Stimulated activated CD8-positive, alpha-beta memory T cell treated with anti-CD3 and anti-CD28 coated beads, Interleukin-4, amount 100 ng/mL, for 1 hour (primary cell): ENCODE measurements at regions not wholly inside any gene's neighbourhood (a gene's known extent, or its start where the extent isn't known, plus 50 kb on each side); places are given as distances from the start of the nearest gene placed in this dataset.
"Not testable (repeated sequence)": the region's sequence is repeated elsewhere in the genome, so short reads cannot be mapped to it uniquely, and the experiment has no call there.

Experiments
- DNase-seq, 2 donors: peaks; one replicate each; pipeline ENCODE4 v3.0.0-alpha.2; 2020; ENCODE audit warnings: low read depth in 2 of 2, low spot score in 1 of 2

DNA sequence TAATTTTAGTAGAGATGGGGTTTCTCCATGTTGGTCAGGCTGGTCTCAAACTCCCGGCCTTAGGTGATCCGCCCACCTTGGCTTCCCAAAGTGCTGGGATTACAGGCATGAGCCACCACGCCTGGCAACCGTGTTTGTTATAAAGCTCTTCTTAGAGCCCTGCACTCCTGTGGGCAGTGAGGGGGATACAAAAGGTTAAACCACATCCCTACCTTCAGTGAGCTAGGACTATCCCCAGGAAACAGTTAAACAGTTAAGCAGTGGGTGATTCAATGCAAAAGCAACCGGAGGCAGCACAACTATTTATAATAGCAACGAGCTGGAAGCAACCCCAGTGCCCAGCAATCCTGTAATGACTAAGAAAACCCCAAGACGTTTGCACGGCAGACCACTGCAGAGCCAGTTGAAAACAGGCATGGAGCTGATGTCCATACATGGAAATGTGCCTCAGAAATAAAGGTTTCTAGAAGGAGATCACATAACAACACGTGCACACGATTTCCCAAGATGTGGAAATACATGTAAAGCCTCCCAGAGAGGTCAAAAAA, 107.2 kb upstream of the LYZL2 start:
- DNase-seq = no peak

DNA sequence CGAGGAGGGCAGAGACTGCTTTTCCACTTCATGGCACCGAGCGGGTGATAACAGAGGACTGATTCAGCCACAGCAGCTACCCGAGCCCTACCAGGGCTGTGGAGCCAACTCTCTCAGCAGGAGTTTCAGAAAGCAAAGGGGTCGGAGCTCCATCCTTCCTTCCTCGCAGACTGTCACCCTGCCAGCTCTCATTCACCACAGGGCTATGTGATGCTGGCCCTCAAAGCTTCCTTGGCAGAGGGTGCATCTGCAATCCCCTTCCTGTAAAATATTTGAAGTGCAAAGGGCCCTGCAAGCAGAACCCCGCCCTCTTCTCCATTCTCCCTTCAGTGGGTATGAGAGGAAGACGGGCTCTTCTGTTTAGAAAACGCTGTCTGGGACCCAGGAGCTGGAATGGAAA, 105.3 kb upstream of the LYZL2 start:
- DNase-seq = no peak

DNA sequence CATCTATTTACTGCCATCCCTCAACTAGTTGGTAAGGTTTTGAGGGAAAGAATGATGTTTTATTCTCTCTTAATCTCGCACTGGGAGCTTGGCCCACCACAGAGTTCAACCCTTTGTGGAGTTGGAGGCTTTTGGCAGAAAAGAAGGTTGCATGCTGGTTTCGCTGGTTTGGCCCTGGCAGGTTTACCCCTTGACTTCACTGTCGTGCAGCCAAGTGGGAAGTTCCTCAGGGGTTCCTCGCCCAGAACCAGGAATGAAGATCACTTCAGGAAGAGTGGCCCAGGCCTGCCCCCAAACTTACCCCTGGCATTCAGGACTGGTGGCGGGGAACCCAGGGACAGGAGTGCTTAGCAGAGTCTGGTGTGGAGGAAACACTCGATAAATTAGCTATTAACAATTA, 103.1 kb upstream of the LYZL2 start:
- no peak for DNase-seq

DNA sequence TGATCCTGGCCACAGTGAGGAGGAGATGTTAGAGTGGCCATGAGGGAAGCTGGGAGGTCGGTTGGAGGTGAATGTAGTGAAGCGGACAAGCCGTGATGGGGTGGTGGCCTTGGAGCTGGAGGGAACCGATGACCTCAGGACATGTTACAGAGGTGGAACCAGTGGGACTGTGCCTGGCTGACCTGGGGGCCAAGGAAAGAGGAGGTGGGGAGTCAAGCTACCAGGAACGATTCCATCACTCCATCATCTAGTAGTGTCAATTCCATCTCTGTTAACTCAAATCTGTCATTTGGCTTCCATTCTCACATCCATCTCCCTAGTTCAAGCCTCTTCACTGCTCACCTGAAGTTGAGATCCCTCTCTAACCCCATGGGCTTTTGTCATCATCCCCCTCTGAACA, 102.4 kb upstream of the LYZL2 start:
- DNase-seq = no peak

DNA sequence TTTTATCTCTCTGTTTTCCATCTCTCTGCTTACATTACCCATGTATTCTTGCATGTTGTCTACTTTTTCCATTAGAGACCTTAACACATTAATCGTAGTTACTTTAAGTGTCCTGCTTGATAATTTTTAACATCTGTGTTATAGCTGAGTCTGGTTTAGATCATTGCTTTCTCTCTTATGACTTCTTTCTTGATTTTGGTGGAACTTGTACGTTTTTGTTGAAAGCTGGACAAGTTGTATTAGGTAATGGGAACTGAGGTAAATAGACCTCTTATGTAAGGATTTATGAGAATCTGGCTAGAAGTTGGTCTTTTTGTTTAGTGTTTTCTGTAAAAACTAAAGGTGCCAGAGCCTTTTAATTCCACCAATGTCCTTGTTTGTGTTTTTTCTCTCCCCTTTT, 100.8 kb upstream of the LYZL2 start:
- DNase-seq = no peak

DNA sequence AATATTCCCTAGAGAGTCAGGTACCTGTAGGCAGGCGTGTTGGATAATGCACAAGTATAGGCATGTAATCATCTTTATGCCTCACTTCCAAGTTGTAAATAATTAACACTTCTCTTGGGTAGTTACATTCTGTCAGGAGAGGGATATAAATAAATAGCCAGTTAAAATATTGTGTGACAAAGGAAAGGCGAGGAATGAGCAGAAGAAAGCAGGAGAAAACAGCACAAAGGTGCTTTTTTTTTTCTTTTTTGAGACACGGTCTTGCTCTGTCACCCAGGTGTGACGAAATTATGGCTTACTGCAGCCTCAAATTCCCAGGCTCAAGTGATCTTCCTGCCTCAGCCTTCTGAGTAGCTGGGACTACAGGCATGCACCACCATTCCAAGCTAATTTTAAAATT, 99.2 kb upstream of the LYZL2 start:
- DNase-seq = no peak

DNA sequence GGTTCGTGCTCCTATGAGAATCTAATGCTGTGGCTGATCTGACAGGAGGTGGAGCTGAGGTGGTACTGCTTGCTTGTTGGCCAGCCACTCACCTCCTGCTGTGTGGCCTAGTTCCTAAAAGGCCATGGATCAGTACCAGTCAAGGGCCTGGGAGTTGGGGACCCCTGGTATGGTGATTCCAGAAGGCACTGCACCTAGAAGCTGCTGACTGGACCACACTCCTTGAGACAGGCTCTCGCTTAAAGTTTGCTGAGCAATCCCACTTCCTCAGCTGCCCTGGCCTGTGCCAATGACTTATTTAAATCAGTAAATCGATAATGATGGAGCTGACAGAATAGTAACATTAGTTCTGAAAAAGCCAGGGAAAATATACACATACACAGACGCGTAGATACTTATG, 98.6 kb upstream of the LYZL2 start:
- no peak for DNase-seq

DNA sequence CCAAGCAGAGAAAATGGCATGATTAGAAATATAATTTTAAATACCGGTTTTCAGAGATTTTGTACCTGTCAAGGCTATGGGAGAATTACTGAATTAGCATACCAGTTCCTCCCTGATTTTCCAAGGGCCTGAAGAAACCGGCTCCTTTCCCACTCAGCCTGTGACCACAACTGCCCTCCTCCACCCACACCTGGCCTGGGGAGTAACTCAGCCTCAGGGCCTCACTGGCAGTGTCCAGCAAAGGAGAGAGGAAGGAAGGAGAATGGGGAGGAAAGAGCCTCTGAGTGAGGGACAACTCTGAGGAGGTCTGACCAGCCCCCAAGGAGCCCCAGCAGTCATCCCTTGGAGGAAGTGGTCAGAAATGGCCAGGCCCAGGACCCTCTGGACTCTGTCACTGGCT, 98.0 kb upstream of the LYZL2 start:
- no peak for DNase-seq

DNA sequence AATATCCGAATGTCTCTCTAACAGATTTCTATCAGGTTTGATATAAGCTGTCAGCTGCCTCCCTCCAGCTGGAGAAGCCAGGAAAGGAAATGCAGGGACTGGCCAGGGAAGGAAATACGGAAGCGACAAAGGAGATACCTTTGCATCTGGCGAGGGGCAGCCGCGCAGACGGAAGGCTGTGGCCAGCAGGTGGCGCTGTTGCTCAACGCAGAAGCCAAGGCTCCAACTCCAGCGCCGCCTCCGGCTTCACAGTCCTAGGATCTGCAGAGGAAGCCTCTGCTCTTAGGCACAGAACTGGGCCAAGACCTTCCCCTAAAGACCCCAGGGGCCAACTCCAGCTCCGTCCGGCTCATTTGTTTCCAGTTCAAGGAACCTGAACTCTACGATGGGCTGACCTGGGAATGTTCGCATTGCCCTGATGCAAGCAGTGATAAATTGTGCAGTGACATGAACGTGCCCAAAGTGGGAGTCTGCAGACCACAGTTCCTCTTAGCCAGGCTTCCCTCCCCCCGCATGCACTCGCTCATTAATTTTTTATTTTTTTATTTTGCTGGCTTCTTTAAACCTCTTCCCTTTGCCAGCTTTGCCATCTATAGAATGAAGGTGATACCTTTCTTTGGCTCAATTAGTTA, 97.3 kb upstream of the LYZL2 start:
- DNase-seq = peak; percentile 73 to 74

DNA sequence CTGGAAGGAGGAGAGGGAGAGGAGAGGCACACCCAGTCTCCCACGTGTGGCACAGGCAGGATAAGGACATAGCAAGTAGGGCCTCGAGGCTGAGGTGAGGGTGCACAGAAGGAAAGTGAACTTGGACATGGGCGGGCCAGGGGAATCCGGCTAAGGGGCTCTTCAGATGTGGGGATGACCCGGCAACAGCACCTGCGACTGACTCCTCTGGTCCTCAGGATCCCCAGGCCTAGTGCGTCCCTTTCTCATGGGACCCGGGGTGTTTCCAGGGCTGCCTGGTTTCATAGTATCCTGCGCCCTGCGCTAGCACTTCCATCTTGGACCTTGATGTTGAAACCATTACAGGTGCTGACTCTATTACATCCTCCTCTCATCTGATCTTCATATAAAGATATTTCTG, 96.1 kb upstream of the LYZL2 start:
- DNase-seq = no peak

DNA sequence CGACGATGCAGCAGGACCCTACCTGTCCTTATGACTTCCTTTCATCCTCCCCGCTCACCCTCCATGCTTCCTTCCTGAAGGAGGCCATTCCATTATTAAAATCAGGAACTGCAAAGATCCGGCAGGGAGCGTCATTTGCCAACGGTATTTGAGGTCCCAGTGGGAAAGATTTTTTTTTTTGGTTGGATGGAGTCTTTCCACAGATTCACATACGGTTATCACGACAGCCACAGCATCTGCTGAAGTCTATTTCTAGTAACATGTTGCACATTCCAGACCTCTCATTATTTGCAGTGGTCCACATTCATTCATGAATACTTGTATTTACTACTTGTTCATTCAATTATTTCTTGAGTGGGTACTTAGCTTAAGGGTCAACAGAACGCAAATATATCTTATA, 94.7 kb upstream of the LYZL2 start:
- DNase-seq = no peak

DNA sequence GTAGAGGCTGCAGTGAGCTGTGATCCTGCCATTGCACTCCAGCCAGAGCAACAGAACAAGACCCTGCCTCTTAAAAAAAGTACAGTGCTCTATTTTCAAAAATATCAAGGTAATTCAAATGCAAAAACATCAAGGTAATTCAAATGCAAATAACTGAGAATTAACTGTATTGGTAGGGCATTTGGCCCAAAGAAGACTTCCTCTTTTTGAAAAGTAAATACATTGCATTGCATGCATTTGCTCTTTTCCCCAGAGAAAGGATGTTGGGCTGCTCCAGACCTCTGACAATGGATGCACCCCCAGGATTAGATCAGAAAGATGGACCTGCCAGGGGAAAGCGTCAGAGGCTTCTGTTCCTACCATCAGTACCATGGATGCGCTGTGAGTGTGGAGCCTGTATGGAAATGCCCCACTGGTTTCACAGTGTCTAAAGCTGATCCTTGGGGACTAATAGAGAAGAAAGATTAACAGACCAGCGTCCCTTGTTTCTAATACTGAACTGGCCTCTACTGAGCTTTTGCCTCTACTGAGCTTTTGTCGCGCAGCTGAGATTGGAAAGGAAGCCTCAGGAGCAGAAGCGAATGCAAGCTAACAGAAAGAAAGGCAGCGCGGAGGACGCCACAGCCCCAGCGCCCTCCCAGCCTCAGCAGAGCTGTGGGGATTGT, 93.5 kb upstream of the LYZL2 start:
- DNase-seq = no peak

DNA sequence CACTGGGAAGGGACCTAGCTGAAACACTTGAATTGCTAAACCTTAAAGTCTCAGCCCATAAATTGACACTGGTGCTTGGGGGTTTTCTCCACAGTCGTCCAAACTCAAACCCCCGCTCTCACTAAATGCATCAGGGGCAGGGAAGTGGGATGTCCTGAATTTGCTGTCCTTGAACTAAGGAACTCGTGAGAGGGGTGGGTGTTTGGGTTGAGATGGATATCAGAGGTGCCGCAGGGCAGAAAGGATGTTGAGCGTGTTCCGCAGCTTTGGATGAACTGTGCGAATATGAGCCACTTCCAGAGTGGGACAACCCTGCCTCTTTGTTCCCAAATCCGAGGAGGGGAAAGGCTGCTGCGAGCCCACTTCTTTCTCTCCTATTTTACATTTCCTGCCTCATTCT, 90.3 kb upstream of the LYZL2 start:
- no peak for DNase-seq

DNA sequence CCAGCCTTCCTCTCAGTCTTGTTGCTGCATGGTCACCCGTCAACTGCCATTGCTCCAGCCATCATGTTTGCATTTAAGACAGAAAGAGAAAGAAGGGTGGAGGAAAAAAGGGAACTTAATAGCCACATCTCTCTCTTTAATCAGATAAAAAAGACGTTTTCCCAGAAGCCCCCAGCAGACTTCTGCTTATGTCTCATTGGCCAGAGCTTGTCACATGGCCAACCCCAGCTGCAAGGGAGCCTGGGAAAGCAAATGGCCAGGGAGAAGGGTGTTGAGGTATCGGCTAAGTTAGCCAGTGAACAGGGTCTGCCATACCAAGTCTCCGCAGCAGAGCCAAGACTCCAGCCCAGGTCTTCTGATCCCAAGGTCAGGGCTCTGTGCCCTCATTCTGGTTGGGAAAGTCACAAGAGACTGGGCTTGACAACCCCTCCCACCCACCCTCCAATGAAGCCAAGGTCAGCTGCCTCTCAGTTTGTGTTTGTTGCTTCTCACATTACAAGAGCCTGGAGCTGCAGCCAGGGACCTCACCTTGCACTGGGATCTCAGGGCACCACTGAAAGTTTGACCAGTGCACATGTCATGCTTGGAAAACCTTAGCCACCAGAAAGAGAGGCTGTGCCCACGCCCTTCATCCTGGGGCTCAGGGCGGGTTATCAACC, 80.3 kb upstream of the LYZL2 start:
- no peak for DNase-seq

DNA sequence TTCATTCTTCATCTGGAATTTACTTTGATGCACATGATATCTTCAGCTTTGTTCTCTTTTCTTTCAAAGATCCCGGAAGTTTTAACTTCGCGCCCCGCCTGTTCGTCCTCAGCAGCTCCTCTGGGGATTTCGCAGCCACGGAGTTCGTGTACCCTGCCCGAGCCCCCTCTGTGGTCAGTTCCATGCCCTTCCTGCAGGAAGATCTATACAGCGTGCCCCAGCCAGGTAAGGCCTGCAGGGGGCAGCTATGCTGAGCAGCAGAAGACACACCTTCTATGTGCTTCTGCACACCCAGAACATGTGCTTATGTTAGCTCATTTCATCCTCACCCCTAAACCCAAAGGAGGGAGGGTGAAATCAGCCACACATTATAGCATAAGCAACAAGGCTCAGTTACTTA, 79.7 kb upstream of the LYZL2 start:
- no peak for DNase-seq

DNA sequence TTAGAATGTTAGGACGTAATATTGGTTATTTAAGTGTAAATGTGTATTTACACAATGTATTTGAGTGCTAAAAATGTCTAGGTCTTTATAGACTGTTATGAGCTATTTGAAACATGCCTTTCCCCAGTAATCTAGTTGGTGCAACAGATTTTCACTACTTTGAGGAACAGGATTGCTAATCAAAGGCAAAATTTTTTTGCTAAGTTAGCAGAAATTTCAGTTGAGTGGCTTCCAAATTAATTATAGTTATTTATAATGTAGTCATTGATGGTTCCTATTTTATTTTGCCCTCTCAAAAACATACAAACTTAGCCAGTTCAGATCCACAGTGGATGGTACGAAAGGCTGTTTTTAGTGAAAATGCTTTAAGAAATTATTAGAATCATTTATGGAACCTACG, 78.7 kb upstream of the LYZL2 start:
- DNase-seq = no peak

DNA sequence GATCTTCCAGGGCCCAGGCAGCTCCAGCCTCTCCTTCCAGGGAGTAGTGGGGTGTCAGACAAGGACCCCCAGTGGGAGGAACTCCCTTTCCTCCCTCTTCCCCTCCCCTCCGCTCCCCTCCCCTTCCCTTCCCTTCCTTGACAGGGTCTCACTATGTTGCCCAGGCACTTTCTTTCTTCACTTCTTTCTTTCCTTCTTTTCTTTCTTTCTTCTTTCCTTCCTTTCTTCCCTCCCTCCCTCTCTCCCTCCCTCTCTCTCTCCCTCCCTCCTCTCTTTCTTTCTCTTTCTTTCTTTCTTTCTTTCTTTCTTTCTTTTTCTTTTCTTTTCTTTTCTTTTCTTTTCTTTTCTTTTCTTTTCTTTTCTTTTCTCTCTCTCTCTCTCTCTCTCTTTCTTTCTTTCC, 76.6 kb upstream of the LYZL2 start:
- DNase-seq = not testable (repeated sequence)

DNA sequence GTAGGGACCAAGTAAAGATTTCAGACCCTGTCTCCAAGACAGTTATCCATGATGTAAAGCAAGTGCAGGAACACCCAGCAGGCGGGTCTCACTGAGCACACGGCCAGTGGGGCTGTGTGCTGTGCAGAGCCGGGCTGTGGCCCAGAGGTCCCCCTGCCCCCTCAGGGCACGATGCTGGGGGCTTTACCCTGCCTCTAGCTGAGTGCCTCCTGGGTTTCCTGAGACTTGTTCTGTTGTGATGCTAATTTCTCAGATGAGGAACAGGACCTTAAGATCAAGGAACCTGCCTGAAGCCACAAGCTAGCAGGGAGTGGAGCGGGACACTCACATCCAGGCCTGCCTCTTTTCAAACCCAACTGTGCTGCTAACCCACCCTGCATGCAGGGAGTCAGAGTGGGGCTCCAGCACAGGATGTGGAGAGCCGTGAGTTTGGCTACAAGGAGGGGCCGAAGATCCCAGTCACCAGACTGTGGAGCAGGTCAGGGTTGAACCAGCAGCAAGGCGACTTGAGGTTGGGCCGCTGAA, 76.1 kb upstream of the LYZL2 start:
- no peak for DNase-seq

DNA sequence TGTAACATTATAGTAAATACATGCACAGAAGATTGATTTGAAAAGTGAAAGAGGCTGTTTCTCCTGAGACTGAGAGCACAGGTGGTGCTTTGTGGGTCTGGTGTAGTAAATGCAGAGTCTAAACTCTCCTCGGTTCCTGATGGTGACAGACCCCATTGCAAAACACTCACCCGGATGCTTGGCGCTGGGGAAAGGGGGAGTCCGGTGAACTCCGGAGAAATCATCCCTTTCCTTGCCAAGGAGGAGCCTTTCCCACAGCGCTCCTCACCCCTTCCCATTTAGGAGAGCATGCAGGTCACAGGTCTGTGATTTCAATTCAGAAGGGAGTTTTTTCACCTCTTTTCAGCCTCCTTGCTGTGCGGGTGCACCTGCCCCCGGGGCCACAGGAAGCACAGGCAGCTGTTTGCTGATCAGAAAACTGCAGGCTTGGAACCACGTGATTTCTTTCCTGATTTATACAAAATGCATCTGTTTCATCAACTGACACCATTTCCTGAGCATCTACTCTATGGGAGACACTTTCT, 75.6 kb upstream of the LYZL2 start:
- DNase-seq = no peak

DNA sequence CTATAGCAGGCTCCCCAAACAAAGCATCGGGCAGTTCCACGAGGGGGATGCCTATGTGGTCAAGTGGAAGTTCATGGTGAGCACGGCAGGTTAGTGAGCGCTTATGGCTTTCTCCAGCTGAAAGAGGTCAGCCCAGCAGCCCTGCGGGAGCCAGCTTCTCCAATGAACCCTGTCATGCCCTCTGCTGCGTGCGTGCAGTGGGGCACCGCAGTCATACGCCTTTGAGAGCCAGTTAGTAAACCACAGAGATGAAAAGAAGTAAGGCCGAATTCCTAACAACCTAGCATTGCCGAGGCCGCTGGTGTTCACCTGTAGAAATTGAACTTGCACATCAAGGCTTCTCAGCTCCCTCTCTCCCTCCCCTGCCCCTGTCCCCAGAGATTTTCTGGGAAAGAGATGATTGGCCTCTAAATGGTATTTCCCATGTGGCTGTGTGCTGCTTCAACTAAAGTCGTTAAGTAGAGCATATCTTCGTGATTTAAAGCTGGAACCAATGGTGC, 75.1 kb upstream of the LYZL2 start:
- DNase-seq = not testable (repeated sequence)

DNA sequence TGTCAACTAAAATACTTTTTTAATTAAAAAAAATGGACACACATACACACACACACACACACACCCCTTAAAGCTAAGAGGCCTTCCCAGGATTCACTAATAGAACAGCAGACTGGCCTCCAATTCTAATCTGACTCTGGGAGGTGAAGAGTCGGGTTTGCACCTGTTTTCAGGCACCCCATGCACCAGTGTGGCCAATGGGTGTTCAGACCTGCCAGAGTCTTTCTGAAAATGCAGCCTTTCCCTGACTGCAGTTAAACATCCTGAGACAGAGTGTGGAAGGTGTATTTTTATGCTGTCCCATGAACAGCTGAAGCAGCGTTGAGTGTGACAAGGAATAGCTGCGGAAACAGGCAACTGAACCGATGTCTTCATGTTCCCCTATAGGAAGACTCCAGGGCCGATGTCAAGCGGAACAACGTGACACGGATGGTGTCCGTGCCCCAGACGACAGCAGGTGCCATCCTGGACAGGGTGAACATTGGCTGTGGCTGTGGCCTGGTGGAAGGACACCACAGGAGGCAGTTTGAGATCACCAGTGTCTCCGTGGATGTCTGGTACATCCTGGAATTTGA, 74.6 kb upstream of the LYZL2 start:
- DNase-seq = no peak
